GM12892 (cell line): ENCODE measurements at regions not wholly inside any gene's neighbourhood (a gene's known extent, or its start where the extent isn't known, plus 50 kb on each side); places are given as distances from the start of the nearest gene placed in this dataset.

Source experiments
- DNase-seq: peaks from one replicate; pipeline ENCODE4 v3.0.0; 2011; ENCODE audit not compliant: insufficient read length
- FAIRE-seq: peaks from 2 replicates; lab custom pipeline; 2011; peaks lifted over from hg19 to GRCh38; lab: Jason Lieb, UNC
- POLR2A ChIP-seq: IDR thresholded peaks from 2 replicates; pipeline ENCODE4 v1.6.1; 2011; ENCODE audit warnings: low read depth, low read length, control low read depth
- POLR2AphosphoS5 ChIP-seq: IDR thresholded peaks from 2 replicates; pipeline ENCODE4 v1.6.1; 2011; ENCODE audit warnings: low read depth, low read length, control low read depth
- TAF1 ChIP-seq: IDR thresholded peaks from 2 replicates; pipeline ENCODE4 v1.6.1; 2011; ENCODE audit warnings: low read depth, mild to moderate bottlenecking, control low read depth, low read length, borderline replicate concordance

DNA sequence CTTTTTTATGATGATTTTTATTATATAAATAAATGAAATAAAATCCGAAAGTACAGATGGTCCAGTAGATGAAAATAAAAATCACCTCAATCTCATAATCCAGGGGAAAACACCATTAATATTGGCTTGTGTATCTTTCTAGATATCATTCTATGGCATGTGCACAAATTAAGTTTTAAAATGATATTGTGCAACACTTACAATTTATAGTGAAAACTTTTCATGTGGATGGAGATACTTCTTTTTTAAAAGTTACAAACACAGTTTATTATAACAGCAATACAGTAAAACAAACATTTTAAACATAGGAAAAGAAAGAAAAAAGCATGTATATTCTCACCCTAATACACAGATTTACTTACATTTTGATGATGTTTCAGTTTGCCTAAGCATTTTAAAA lies 98.9 kb upstream of the RMST start:
- FAIRE-seq (no peak), DNase-seq (no peak)
- TF ChIP-seq POLR2A (no peak), TAF1 (no peak), POLR2AphosphoS5 (no peak)

DNA sequence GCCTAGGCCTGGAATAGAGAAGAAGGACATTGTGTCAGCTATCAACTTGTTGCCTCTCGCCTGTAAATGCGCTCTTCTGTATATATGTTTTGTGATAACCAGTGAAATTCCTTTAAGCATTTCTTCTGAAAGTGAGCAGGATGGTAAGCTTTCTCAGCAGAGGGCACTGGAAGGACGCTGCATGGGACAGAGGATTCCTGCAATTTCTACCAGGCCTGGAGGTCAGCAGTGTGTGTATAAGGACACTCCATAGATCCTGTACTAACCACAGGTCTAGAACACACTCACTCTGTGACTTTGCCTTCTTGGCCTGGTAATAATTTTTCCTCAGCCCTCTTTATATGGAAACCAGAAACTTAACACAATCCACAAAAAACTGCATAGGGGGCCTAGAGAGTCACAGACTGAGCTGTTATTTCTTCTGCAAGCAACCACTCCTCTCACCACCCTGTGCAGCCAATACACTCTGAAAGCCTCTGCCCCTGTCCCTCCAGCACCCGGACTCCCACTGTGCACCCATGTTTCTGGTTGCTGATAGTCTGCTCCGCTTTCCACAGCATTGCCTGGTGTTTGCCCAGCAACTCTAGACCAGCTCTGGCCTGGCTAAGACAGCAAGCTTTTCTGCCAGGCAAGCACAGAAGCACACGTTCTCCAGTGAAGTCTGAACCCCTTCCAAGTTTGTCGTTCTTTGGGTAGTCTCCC lies 94.0 kb upstream of the RMST start:
- TF ChIP-seq POLR2A = no peak
- TF ChIP-seq TAF1 = no peak
- no peak for TF ChIP-seq POLR2AphosphoS5
- FAIRE-seq = no peak
- DNase-seq = no peak

DNA sequence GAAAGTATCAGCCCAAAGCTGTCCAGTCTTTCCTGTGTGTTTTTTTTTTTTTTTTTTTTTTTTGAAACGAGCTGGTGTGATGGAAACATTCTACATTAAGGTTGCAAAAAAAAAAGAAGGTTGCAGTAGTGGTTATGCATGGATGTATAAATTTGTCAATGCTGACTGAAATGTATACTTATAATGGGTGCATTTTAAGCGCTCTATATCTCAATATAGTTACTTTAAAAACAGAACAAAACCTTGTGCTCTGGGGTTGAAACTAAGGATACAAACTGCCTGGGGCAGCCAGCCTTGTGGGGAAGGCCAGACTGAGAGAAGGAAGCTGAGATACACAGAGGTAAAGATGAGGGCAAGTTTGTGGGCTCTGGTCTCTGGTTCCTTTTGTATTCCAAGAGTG lies 87.3 kb upstream of the RMST start:
- TF ChIP-seq POLR2AphosphoS5 = no peak
- TF ChIP-seq TAF1 = no peak
- no peak for TF ChIP-seq POLR2A
- FAIRE-seq (no peak), DNase-seq (no peak)

DNA sequence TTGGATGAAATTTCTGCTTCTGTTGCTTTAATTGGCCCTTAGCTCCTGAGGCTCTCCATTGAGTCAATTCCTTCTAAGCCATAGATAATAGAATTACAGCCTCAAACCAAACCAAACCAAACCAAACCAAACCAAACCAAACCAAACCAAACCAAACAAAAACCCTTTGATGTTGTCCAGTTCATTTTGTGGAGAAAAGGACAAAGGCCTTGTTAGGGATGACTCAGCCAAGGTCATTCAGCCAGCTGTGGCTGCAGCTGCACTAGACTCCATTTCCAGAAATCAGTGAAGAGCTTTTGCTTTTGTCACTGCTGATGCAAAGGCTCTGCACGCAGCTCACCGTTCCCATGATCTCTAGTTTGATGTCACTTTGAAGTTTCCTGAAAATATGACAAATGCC lies 82.2 kb upstream of the RMST start:
- FAIRE-seq (peak; percentile 42), DNase-seq (no peak)
- no peak for TF ChIP-seq TAF1
- TF ChIP-seq POLR2AphosphoS5 = no peak
- TF ChIP-seq POLR2A = no peak

DNA sequence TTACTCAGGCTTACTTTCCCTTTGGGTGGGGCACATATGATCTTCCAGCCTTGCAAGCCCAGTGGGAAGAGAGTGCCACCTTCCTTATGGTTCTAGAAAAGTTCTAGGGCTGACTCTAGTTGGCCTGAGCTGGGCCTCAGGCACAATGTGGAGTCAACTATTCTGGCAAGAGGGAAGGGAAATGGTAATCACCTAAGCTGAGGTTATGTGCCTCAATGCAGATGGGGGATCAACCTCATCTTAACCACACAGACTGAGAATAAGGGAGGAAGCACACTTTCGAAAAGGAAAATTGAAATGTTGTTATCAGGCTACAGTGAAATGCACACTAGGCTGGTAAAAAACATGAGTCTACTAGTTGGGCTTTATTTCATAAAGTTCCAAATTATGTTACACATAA lies 77.5 kb upstream of the RMST start:
- FAIRE-seq = peak; percentile 67
- DNase-seq = no peak
- TF ChIP-seq POLR2AphosphoS5 (no peak), POLR2A (no peak), TAF1 (no peak)

DNA sequence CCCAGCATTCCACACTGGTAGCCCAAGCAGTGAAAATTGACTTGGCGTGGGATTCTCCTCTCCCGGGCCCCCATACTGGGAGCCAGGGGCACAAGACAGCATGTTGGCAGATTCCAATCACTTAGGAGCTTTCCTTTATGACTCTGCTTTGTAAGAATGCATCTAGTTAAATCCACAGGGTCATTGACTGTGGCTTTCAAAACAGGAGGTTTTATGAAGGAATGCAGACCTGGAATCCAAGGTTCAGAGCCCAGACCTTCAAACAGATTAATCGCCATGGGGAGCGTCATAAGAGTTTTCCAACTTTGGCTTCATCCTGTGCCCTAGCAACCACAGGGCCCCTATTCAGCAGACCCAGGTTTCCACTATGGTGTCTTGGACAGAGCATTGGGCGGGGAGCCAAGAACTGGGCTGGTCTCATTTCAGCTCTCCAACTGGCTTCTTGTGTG lies 76.4 kb upstream of the RMST start:
- TF ChIP-seq POLR2AphosphoS5 (no peak), TAF1 (no peak), POLR2A (no peak)
- no peak for DNase-seq
- FAIRE-seq = no peak

DNA sequence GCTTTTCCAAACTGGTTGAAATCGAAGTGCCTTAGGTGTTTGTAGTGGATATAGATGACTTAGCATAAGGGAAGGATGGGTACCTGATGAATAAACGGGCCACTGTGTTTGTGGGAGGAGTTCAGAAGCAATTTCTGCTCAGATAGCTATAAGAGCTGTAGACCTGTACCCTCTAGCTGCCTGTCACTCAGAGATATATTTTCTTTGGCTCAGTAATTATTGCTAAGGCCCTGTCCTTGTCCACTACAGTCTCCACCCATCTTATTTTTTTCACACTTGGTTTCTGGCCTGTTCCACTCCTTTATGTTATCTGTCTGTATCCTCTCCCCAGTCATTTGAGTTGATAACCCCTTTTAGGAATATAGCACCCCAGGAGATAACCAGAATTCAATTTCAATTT lies 74.8 kb upstream of the RMST start:
- FAIRE-seq = no peak
- TF ChIP-seq POLR2AphosphoS5 (no peak), TAF1 (no peak), POLR2A (no peak)
- DNase-seq = no peak

DNA sequence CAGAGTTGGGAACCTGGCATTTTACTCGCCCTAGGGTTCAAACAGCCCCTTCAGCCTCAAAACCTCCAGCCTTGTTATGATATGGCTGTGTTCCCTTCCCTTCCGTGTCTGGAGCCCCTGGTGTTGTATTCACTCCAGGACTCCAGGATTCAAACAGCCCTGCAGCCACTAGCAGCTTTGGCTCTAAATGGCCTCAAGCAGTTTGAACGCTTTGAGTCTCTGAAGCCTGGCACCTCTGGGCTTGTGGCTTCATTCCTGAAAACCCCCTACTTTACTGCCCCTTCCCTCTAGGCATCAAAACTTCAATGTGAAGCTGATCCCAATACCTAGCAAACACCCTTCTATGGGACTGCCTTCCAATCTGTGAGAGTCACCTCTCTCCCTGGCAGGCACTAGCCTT lies 67.9 kb upstream of the RMST start:
- FAIRE-seq = no peak
- TF ChIP-seq TAF1 = no peak
- TF ChIP-seq POLR2AphosphoS5 = no peak
- TF ChIP-seq POLR2A = no peak
- DNase-seq = no peak

DNA sequence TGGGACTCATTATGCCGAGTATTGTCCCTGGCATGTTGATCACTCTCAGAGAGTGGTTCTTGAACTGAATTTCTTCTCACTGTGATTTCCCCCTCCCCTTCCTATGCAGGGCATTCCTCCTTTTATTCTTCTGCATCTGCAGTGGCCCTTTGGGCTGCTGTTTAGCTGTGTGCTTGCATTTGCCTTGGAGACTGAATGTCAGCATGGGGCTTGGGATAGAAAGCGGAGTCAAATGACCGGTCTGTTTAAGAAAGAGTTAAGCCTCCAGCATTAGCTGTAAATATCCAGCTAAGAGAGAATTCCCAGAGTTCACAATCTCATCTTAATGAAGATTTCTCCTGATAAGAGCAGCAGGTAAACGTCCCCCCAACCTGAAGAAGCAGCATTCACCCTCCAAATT lies 65.6 kb upstream of the RMST start:
- TF ChIP-seq TAF1 = no peak
- DNase-seq = no peak
- no peak for FAIRE-seq

DNA sequence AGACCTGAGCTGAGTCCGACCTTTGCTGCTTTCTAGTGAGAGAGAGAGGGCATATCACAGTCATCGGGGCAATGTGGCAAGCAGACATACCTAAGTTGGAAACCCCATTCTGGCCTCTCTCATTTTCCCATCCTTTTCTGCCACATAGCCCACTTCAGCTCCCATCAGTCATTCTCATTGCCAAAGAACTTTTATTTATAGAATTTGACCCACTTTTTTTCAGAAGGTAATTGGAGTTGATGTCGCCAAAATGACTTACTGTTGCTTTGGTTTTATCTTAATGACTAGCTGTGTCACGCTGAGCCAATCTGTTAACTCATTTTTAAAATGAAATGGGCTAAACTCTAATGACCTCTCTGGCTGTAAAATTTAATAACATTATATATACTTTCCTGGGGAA lies 63.9 kb upstream of the RMST start:
- no peak for DNase-seq
- TF ChIP-seq POLR2AphosphoS5 = no peak
- TF ChIP-seq POLR2A = no peak
- TF ChIP-seq TAF1 = no peak
- FAIRE-seq = no peak

DNA sequence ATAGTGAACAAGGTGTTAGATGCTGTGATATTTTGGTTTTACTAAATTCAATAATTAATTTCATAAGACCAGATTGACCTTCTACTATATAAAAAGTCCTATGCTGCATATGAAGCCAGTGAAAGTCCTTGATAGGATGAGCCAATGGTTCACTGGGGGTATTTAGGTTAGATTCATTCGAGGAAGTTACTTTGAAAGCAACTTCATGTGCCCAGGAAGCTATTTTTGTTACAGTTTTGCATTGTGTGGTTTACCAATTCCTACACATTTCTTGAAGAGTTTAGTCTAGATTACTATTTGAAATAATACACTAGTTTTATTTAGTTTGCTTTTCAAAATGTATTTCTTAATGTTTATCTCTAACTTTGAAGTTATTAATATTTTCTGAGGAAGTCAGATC lies 58.5 kb upstream of the RMST start:
- FAIRE-seq (no peak), DNase-seq (no peak)
- TF ChIP-seq POLR2A (no peak), POLR2AphosphoS5 (no peak), TAF1 (no peak)

DNA sequence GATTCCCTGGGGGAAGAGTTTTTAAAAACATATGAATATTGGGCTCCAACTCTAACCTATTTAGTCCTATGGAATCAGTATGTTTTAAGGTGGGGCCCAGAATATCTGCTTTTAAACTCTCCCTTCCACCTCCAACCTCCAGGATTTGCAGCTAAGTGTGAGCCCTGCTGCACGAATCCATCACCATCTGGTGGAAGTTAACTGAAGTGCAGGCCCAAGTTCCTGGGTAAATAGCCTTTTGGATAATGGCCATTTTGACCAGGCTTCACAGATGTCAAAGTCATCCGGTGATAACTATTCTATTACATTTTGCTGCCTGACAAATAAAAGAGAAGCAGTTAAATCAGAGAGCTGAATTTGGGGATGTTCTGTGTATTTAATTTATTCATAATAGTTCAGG lies 58.1 kb upstream of the RMST start:
- peak; percentile 11 for DNase-seq
- no peak for TF ChIP-seq POLR2A
- TF ChIP-seq POLR2AphosphoS5 = no peak
- TF ChIP-seq TAF1 = no peak
- peak; percentile 93 for FAIRE-seq
